ENCODE measurements at regions not wholly inside any gene's neighbourhood (a gene's known extent, or its start where the extent isn't known, plus 50 kb on each side); places are given as distances from the start of the nearest gene placed in this dataset.

- TF ChIP-seq POLR2A (IDR thresholded peaks at IDR 0.05; ENCODE audit: low read depth, low read length) (no peak), CTCF (IDR thresholded peaks at IDR 0.05; ENCODE audit: extremely low read depth in 1 of 2, insufficient read depth in 1 of 2, low read depth in 1 of 2, low read length in 2 of 2) (no peak), EZH2 (IDR thresholded peaks at IDR 0.05; ENCODE audit: borderline replicate concordance, low read depth, low read length, severe bottlenecking) (no peak), FOS (IDR thresholded peaks at IDR 0.05; ENCODE audit: borderline replicate concordance, insufficient read depth, low read length) (no peak)
These were observed 129.3 kb downstream of the RBMX2 start for GRCh38 chrX:130531066-130531465.
